LNCAP (cell line): ENCODE measurements at regions not wholly inside any gene's neighbourhood (a gene's known extent, or its start where the extent isn't known, plus 50 kb on each side); places are given as distances from the start of the nearest gene placed in this dataset.

Experiments used
- CTCF ChIP-seq: fragments of 450-650 bp; IDR thresholded peaks from 2 replicates; pipeline ENCODE4 v1.5.1; 2017; ENCODE audit warnings: mild to moderate bottlenecking

- no peak for TF ChIP-seq CTCF
Observed at GRCh38 chr1:173302890-173303829, 96.0 kb upstream of the TNFSF4 start.

- no peak for TF ChIP-seq CTCF
Observed at GRCh38 chr1:173303984-173304383, 96.9 kb upstream of the TNFSF4 start.

- TF ChIP-seq CTCF: no peak
Observed at GRCh38 chr1:173304529-173305227, 97.5 kb upstream of the TNFSF4 start.

GRCh38 chr1:173307845-173308244 lies 100.7 kb upstream of the TNFSF4 start:
- TF ChIP-seq CTCF: no peak

- no peak for TF ChIP-seq CTCF
Observed at GRCh38 chr1:173314656-173315055, 107.5 kb upstream of the TNFSF4 start.

- TF ChIP-seq CTCF: no peak
Observed at GRCh38 chr1:173315296-173315695, 108.2 kb upstream of the TNFSF4 start.

GRCh38 chr1:173318788-173319187 lies 111.7 kb upstream of the TNFSF4 start:
- no peak for TF ChIP-seq CTCF
